NCI-H510A treated with DMSO at 0.1 percent for 48 hours (cell line): ENCODE measurements at regions not wholly inside any gene's neighbourhood (a gene's known extent, or its start where the extent isn't known, plus 50 kb on each side); places are given as distances from the start of the nearest gene placed in this dataset.

Experiments
- DNase-seq: peaks from one replicate; lab custom pipeline; 2025; lab: John Stamatoyannopoulos, UW

GRCh38 chrX:126395909-126396308, 156.7 kb downstream of the DCAF12L1 start:
- no peak for DNase-seq

GRCh38 chrX:126394681-126395080, 157.9 kb downstream of the DCAF12L1 start:
- no peak for DNase-seq

- DNase-seq, result no peak
Measured at GRCh38 chrX:126393284-126393683, 159.3 kb downstream of the DCAF12L1 start.

- DNase-seq, result no peak
Measured at GRCh38 chrX:126376465-126376864, 176.1 kb downstream of the DCAF12L1 start.

- peak; percentile 14 for DNase-seq
Measured at GRCh38 chrX:126342859-126343258, 176.8 kb upstream of the DCAF12L2 start.

GRCh38 chrX:126339928-126340327, 173.8 kb upstream of the DCAF12L2 start:
- no peak for DNase-seq

GRCh38 chrX:126338916-126339315, 172.8 kb upstream of the DCAF12L2 start:
- DNase-seq, result no peak

- DNase-seq, result no peak
Measured at GRCh38 chrX:126300401-126300800, 134.3 kb upstream of the DCAF12L2 start.

- DNase-seq, result no peak
Measured at GRCh38 chrX:126272795-126273497, 106.9 kb upstream of the DCAF12L2 start.

- no peak for DNase-seq
Measured at GRCh38 chrX:126265116-126265515, 99.0 kb upstream of the DCAF12L2 start.

- DNase-seq, result no peak
Measured at GRCh38 chrX:126238220-126238619, 72.1 kb upstream of the DCAF12L2 start.

GRCh38 chrX:126237524-126237923, 71.4 kb upstream of the DCAF12L2 start:
- no peak for DNase-seq
